PC-3 (cell line): ENCODE measurements at regions not wholly inside any gene's neighbourhood (a gene's known extent, or its start where the extent isn't known, plus 50 kb on each side); places are given as distances from the start of the nearest gene placed in this dataset.

Experiments
- EZH2 ChIP-seq: fragments of 300-600 bp; sonication (generic); IDR thresholded peaks from one replicate; pipeline ENCODE4 v1.6.1; 2017; ENCODE audit warnings: antibody characterized with exemption, mild to moderate bottlenecking, low read length; ENCODE audit not compliant: unreplicated experiment
- TF ChIP-seq, protein P1 (sequence below): fragments of 300-600 bp; sonication (generic); conservative IDR thresholded peaks from 2 replicates; pipeline ENCODE4 v1.5.1; 2017; ENCODE audit warnings: antibody characterized with exemption, low read depth, mild to moderate bottlenecking, low read length

DNA sequence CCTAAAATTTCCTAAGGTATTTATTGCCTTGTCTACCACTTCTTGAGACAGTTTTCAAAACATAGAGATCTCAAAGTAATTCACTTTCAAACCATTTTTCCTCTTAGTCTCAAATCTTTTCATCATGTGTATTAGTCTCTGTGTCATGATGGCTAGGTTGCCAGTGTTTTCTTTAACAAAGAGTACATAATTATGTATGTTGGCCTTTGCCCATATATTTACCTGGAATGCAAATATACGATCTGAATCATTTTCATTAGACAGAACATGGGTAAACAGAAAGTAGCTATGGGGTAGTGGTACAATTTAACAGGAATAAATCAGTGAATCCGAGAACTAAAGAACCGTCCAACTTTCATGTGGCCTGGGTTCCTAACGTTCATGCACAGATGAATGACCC, 852.1 kb upstream of the MBL2 start:
- TF ChIP-seq, protein P1, sequence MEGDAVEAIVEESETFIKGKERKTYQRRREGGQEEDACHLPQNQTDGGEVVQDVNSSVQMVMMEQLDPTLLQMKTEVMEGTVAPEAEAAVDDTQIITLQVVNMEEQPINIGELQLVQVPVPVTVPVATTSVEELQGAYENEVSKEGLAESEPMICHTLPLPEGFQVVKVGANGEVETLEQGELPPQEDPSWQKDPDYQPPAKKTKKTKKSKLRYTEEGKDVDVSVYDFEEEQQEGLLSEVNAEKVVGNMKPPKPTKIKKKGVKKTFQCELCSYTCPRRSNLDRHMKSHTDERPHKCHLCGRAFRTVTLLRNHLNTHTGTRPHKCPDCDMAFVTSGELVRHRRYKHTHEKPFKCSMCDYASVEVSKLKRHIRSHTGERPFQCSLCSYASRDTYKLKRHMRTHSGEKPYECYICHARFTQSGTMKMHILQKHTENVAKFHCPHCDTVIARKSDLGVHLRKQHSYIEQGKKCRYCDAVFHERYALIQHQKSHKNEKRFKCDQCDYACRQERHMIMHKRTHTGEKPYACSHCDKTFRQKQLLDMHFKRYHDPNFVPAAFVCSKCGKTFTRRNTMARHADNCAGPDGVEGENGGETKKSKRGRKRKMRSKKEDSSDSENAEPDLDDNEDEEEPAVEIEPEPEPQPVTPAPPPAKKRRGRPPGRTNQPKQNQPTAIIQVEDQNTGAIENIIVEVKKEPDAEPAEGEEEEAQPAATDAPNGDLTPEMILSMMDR = no peak
- TF ChIP-seq EZH2 = no peak
